GM12891 (cell line): ENCODE measurements at regions not wholly inside any gene's neighbourhood (a gene's known extent, or its start where the extent isn't known, plus 50 kb on each side); places are given as distances from the start of the nearest gene placed in this dataset.

ENCODE experiments used
- POLR2A ChIP-seq: IDR thresholded peaks from 2 replicates; pipeline ENCODE4 v1.6.1; 2011; ENCODE audit warnings: low read depth, low read length, control low read depth
- POLR2AphosphoS5 ChIP-seq: IDR thresholded peaks from 2 replicates; pipeline ENCODE4 v1.6.1; 2011; ENCODE audit warnings: low read depth, low read length, control low read depth
- TAF1 ChIP-seq: IDR thresholded peaks from 2 replicates; pipeline ENCODE4 v1.6.1; 2011; ENCODE audit warnings: low read depth, low read length, control low read depth

GRCh38 chr18:63042351-63042750 is 277.2 kb downstream of the BCL2 start:
- TF ChIP-seq TAF1 = no peak
- no peak for TF ChIP-seq POLR2A
- TF ChIP-seq POLR2AphosphoS5 = no peak
